ENCODE measurements at regions not wholly inside any gene's neighbourhood (a gene's known extent, or its start where the extent isn't known, plus 50 kb on each side); places are given as distances from the start of the nearest gene placed in this dataset.
"Not testable (repeated sequence)": the region's sequence is repeated elsewhere in the genome, so short reads cannot be mapped to it uniquely, and the experiment has no call there.

GRCh38 chr1:115534-115933 is 335.9 kb downstream of the OR4F29 start:
- BruUV-seq (replicated peaks); CTCF ChIA-PET; H3K4me1 ChIP-seq (ENCODE audit: control insufficient read depth, insufficient read depth, low read length); H3K36me3 ChIP-seq (ENCODE audit: control insufficient read depth, insufficient read depth, low read length); H3K4me3 ChIP-seq (ENCODE audit: low read depth in 2 of 2, low read length in 2 of 2); DNase-seq (ENCODE audit: low read depth, low spot score); H3K9me3 ChIP-seq (ENCODE audit: control insufficient read depth, insufficient read depth, low read depth, low read length); POLR2A ChIA-PET; in situ Hi-C loops (cut with HindIII; ENCODE audit: low pct_unique_long_range_greater_than_20kb, low sequenced_read_pairs); intact Hi-C loops (cut with micrococcal nuclease; ENCODE audit: unreplicated experiment); H3K27me3 ChIP-seq (ENCODE audit: control insufficient read depth, insufficient read depth, low read length); H3K27ac ChIP-seq (ENCODE audit: low read length); ATAC-seq: not testable (repeated sequence)

GRCh38 chr1:104776-105175 is 346.7 kb downstream of the OR4F29 start:
- H3K9me3 ChIP-seq (ENCODE audit: control insufficient read depth, insufficient read depth, low read depth, low read length); H3K36me3 ChIP-seq (ENCODE audit: control insufficient read depth, insufficient read depth, low read length); H3K27ac ChIP-seq (ENCODE audit: low read length); H3K4me1 ChIP-seq (ENCODE audit: control insufficient read depth, insufficient read depth, low read length); intact Hi-C loops (cut with micrococcal nuclease; ENCODE audit: unreplicated experiment); DNase-seq (ENCODE audit: low read depth, low spot score); ATAC-seq; CTCF ChIA-PET; H3K27me3 ChIP-seq (ENCODE audit: control insufficient read depth, insufficient read depth, low read length); H3K4me3 ChIP-seq (ENCODE audit: low read depth in 2 of 2, low read length in 2 of 2); BruUV-seq (replicated peaks); in situ Hi-C loops (cut with HindIII; ENCODE audit: low pct_unique_long_range_greater_than_20kb, low sequenced_read_pairs); POLR2A ChIA-PET: not testable (repeated sequence)

DNA sequence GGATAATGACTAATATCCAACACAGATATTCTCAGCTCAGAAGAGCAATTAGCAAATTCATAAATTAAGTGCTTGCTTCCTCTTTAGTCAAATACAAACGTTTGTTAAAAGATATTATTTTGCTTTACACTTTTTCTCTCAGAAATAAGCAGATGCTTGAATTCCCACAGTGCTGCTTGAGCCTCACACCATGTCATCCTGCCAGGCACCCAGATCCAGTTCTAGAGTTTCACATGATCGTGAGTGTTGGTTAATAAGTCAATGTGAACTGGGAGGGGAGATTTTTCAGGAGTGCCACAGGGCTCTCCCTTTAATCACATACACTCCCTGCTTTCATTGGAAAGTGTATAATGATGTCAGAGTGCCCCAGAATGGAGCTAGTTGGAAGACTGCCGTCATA is 352.0 kb downstream of the OR4F29 start:
- DNase-seq (ENCODE audit: low read depth, low spot score); ATAC-seq; H3K36me3 ChIP-seq (ENCODE audit: control insufficient read depth, insufficient read depth, low read length); in situ Hi-C loops (cut with HindIII; ENCODE audit: low pct_unique_long_range_greater_than_20kb, low sequenced_read_pairs); H3K27ac ChIP-seq (ENCODE audit: low read length); H3K4me3 ChIP-seq (ENCODE audit: low read depth in 2 of 2, low read length in 2 of 2); POLR2A ChIA-PET; intact Hi-C loops (cut with micrococcal nuclease; ENCODE audit: unreplicated experiment); BruUV-seq (replicated peaks); H3K9me3 ChIP-seq (ENCODE audit: control insufficient read depth, insufficient read depth, low read depth, low read length); H3K27me3 ChIP-seq (ENCODE audit: control insufficient read depth, insufficient read depth, low read length); H3K4me1 ChIP-seq (ENCODE audit: control insufficient read depth, insufficient read depth, low read length); CTCF ChIA-PET: not testable (repeated sequence)

DNA sequence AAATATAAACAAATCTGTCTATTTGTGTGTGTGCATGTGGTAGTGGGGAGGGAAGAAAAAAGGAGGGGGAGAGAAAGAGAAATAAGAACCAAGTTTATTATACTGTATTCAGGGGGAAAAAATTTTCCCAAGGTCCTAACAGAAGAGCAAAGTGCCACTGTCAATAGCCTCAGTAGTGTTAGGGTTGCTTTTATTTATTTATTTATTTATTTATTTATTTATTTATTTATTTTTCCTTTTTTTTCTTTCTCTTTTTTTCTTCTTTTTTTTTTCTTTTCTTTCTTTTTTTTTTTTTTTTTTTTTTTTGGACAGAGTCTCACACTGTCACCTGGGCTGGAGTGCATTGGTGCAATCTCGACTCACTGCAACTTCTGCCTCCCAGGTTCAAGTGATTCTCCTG is 352.7 kb downstream of the OR4F29 start:
- CTCF ChIA-PET; H3K27me3 ChIP-seq (ENCODE audit: control insufficient read depth, insufficient read depth, low read length); DNase-seq (ENCODE audit: low read depth, low spot score); ATAC-seq; H3K9me3 ChIP-seq (ENCODE audit: control insufficient read depth, insufficient read depth, low read depth, low read length); H3K4me1 ChIP-seq (ENCODE audit: control insufficient read depth, insufficient read depth, low read length); POLR2A ChIA-PET; in situ Hi-C loops (cut with HindIII; ENCODE audit: low pct_unique_long_range_greater_than_20kb, low sequenced_read_pairs); H3K4me3 ChIP-seq (ENCODE audit: low read depth in 2 of 2, low read length in 2 of 2); H3K27ac ChIP-seq (ENCODE audit: low read length); H3K36me3 ChIP-seq (ENCODE audit: control insufficient read depth, insufficient read depth, low read length); intact Hi-C loops (cut with micrococcal nuclease; ENCODE audit: unreplicated experiment); BruUV-seq (replicated peaks): not testable (repeated sequence)

DNA sequence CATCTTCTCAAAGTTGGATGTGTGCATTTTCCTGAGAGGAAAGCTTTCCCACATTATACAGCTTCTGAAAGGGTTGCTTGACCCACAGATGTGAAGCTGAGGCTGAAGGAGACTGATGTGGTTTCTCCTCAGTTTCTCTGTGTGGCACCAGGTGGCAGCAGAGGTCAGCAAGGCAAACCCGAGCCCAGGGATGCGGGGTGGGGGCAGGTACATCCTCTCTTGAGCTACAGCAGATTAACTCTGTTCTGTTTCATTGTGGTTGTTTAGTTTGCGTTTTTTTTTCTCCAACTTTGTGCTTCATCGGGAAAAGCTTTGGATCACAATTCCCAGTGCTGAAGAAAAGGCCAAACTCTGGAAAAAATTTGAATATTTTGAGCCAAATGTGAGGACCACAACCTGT is 360.2 kb downstream of the OR4F29 start:
- H3K9me3 ChIP-seq (ENCODE audit: control insufficient read depth, insufficient read depth, low read depth, low read length); CTCF ChIA-PET; H3K36me3 ChIP-seq (ENCODE audit: control insufficient read depth, insufficient read depth, low read length); H3K4me3 ChIP-seq (ENCODE audit: low read depth in 2 of 2, low read length in 2 of 2); DNase-seq (ENCODE audit: low read depth, low spot score); in situ Hi-C loops (cut with HindIII; ENCODE audit: low pct_unique_long_range_greater_than_20kb, low sequenced_read_pairs); H3K27me3 ChIP-seq (ENCODE audit: control insufficient read depth, insufficient read depth, low read length); H3K27ac ChIP-seq (ENCODE audit: low read length); H3K4me1 ChIP-seq (ENCODE audit: control insufficient read depth, insufficient read depth, low read length); intact Hi-C loops (cut with micrococcal nuclease; ENCODE audit: unreplicated experiment); ATAC-seq; POLR2A ChIA-PET; BruUV-seq (replicated peaks): not testable (repeated sequence)

DNA sequence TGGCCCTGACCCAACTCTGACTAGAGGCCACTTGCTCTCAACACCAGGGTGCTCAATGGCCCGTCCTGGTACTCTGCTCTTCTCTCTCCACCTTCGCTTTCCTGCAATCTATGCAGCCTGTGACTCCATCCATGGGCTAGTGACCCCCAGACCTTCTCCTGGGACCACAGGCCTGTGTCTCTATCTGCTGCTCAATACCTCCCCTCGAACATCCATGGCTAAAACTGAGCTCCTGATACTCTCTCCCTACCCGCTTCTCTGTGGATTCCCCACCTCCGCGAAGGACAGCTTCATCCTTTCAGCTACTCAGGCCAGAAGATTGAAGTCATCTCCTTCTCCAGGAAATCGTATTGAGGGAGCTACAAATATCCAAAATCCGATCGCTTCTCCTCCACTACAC is 363.4 kb downstream of the OR4F29 start:
- H3K4me3 ChIP-seq (ENCODE audit: low read depth in 2 of 2, low read length in 2 of 2); H3K9me3 ChIP-seq (ENCODE audit: control insufficient read depth, insufficient read depth, low read depth, low read length); DNase-seq (ENCODE audit: low read depth, low spot score); H3K36me3 ChIP-seq (ENCODE audit: control insufficient read depth, insufficient read depth, low read length); ATAC-seq; BruUV-seq (replicated peaks); intact Hi-C loops (cut with micrococcal nuclease; ENCODE audit: unreplicated experiment); H3K27ac ChIP-seq (ENCODE audit: low read length); in situ Hi-C loops (cut with HindIII; ENCODE audit: low pct_unique_long_range_greater_than_20kb, low sequenced_read_pairs); H3K4me1 ChIP-seq (ENCODE audit: control insufficient read depth, insufficient read depth, low read length); CTCF ChIA-PET; POLR2A ChIA-PET; H3K27me3 ChIP-seq (ENCODE audit: control insufficient read depth, insufficient read depth, low read length): not testable (repeated sequence)

DNA sequence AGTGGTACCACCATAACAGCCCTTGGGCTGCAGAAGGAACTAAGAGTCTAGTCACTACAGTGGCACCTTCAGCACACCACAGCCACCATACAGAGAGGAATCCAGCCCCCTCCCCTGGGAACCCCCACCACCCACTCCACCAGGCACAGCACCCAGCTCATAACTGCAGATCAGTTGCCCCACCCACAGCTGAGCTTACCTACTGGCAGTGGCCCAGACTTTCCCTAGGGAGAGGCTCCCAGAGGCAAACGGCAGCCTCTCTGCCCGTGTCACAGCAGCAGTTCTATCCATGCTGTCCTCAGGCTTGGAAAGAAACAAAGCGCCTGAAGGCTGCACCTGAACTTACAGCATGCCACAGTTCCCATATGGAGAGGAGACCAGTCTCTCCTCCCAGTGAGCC is 372.3 kb downstream of the OR4F29 start:
- intact Hi-C loops (cut with micrococcal nuclease; ENCODE audit: unreplicated experiment); BruUV-seq (replicated peaks); in situ Hi-C loops (cut with HindIII; ENCODE audit: low pct_unique_long_range_greater_than_20kb, low sequenced_read_pairs); ATAC-seq; H3K4me3 ChIP-seq (ENCODE audit: low read depth in 2 of 2, low read length in 2 of 2); DNase-seq (ENCODE audit: low read depth, low spot score); H3K27me3 ChIP-seq (ENCODE audit: control insufficient read depth, insufficient read depth, low read length); POLR2A ChIA-PET; H3K36me3 ChIP-seq (ENCODE audit: control insufficient read depth, insufficient read depth, low read length); H3K27ac ChIP-seq (ENCODE audit: low read length); H3K4me1 ChIP-seq (ENCODE audit: control insufficient read depth, insufficient read depth, low read length); CTCF ChIA-PET; H3K9me3 ChIP-seq (ENCODE audit: control insufficient read depth, insufficient read depth, low read depth, low read length): not testable (repeated sequence)

DNA sequence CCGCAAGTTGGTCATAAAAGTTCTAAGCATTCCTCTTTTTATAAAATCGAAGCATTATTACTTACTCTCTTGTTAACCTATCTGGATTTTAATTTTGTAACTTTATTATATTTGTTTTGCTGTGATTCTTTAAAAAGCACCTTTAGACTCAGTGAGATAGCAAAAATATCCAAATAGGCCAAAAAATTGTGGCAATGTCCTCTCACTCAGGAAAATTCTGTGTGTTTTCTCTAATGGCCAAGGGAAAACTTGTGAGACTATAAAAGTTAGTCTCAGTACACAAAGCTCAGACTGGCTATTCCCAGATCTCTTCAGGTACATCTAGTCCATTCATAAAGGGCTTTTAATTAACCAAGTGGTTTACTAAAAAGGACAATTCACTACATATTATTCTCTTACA is 386.4 kb downstream of the OR4F29 start, which contains the start of gene OR4F5:
Gene OR4F5, plus strand, starts transcription at position 301 of the 400 bp plus-strand sequence.
- intact Hi-C loops (cut with micrococcal nuclease; ENCODE audit: unreplicated experiment); H3K9me3 ChIP-seq (ENCODE audit: control insufficient read depth, insufficient read depth, low read depth, low read length); BruUV-seq (replicated peaks); POLR2A ChIA-PET; ATAC-seq; H3K4me1 ChIP-seq (ENCODE audit: control insufficient read depth, insufficient read depth, low read length); H3K27me3 ChIP-seq (ENCODE audit: control insufficient read depth, insufficient read depth, low read length); H3K36me3 ChIP-seq (ENCODE audit: control insufficient read depth, insufficient read depth, low read length); CTCF ChIA-PET; DNase-seq (ENCODE audit: low read depth, low spot score); in situ Hi-C loops (cut with HindIII; ENCODE audit: low pct_unique_long_range_greater_than_20kb, low sequenced_read_pairs); H3K27ac ChIP-seq (ENCODE audit: low read length); H3K4me3 ChIP-seq (ENCODE audit: low read depth in 2 of 2, low read length in 2 of 2): not testable (repeated sequence)

All from Panc1 (cell line).